Loucy (cell line): ENCODE measurements at regions not wholly inside any gene's neighbourhood (a gene's known extent, or its start where the extent isn't known, plus 50 kb on each side); places are given as distances from the start of the nearest gene placed in this dataset.

ENCODE experiments used
- H2AFZ ChIP-seq: fragments of 200-600 bp; sonication (generic); 2 replicates; pipeline ENCODE4 v1.6.0; 2016; ENCODE audit warnings: antibody characterized with exemption, mild to moderate bottlenecking, low read length, moderate library complexity
- H3F3A ChIP-seq: fragments of 200-600 bp; 2 replicates; pipeline ENCODE4 v1.6.0; 2016; ENCODE audit warnings: antibody characterized with exemption, low read depth, mild to moderate bottlenecking
- H3K27me3 ChIP-seq: fragments of 200-600 bp; sonication (generic); 2 replicates; pipeline ENCODE4 v1.6.1; 2014; ENCODE audit warnings: low read length, mild to moderate bottlenecking; ENCODE audit not compliant: insufficient read depth, poor library complexity, severe bottlenecking
- H3K36me3 ChIP-seq: fragments of 200-600 bp; sonication (generic); 2 replicates; pipeline ENCODE4 v1.6.1; 2016; ENCODE audit warnings: low read length; ENCODE audit not compliant: insufficient read depth
- H3K4me1 ChIP-seq: fragments of 200-600 bp; sonication (generic); 2 replicates; pipeline ENCODE4 v1.5.1; 2014; ENCODE audit warnings: low read length, mild to moderate bottlenecking; ENCODE audit not compliant: insufficient read depth, poor library complexity, severe bottlenecking
- H3K4me2 ChIP-seq: fragments of 200-600 bp; sonication (generic); 2 replicates; pipeline ENCODE4 v1.6.0; 2014; ENCODE audit warnings: antibody characterized with exemption, low read length, low read depth, mild to moderate bottlenecking; ENCODE audit not compliant: poor library complexity, severe bottlenecking
- H3K4me3 ChIP-seq: fragments of 200-600 bp; sonication (generic); 2 replicates; pipeline ENCODE4 v1.5.1; 2014; ENCODE audit warnings: low read length, mild to moderate bottlenecking, mixed read lengths; ENCODE audit not compliant: poor library complexity, severe bottlenecking
- H3K79me2 ChIP-seq: fragments of 200-600 bp; sonication (generic); 2 replicates; pipeline ENCODE4 v1.6.1; 2014; ENCODE audit warnings: low read length; ENCODE audit not compliant: insufficient read depth
- H3K9ac ChIP-seq: fragments of 200-600 bp; sonication (generic); 2 replicates; pipeline ENCODE4 v1.6.0; 2014; ENCODE audit warnings: mild to moderate bottlenecking, low read depth, low read length, moderate library complexity; ENCODE audit not compliant: poor library complexity, severe bottlenecking
- H3K9me2 ChIP-seq: fragments of 200-600 bp; sonication (generic); replicated peaks from 2 replicates; pipeline ENCODE4 v1.6.1; 2016; ENCODE audit warnings: low read depth, low read length, mixed read lengths
- H3K9me3 ChIP-seq: fragments of 200-600 bp; sonication (generic); 2 replicates; pipeline ENCODE4 v1.6.1; 2014; ENCODE audit warnings: mild to moderate bottlenecking, antibody characterized with exemption, low read length, low read depth; ENCODE audit not compliant: insufficient read depth
- H4K20me1 ChIP-seq: fragments of 200-600 bp; sonication (generic); 2 replicates; pipeline ENCODE4 v1.6.0; 2014; ENCODE audit warnings: antibody characterized with exemption, low read length, mild to moderate bottlenecking; ENCODE audit not compliant: insufficient read depth, poor library complexity, severe bottlenecking
- CTCF ChIP-seq: fragments of 200-600 bp; sonication (generic); conservative IDR thresholded peaks from 2 replicates; pipeline ENCODE4 v1.5.1; 2014; ENCODE audit warnings: mild to moderate bottlenecking, antibody characterized with exemption, low read length
- EZH2phosphoT487 ChIP-seq: fragments of 200-600 bp; IDR thresholded peaks from 2 replicates; pipeline ENCODE4 v1.6.1; 2018; ENCODE audit warnings: antibody characterized with exemption, mild to moderate bottlenecking, moderate library complexity, borderline replicate concordance

GRCh38 chr1:175808999-175809398 is 65.6 kb upstream of the TNR start:
- no peaks in the 10 kb centered on the region for H3F3A ChIP-seq
- H3K9ac ChIP-seq, result no peak overlapping the region
- no peaks in the 10 kb centered on the region for H3K4me1 ChIP-seq
- TF ChIP-seq CTCF, result no peak
- TF ChIP-seq EZH2phosphoT487, result no peak
- H3K9me3 ChIP-seq, result no peaks in the 10 kb centered on the region
- no peaks in the 10 kb centered on the region for H3K36me3 ChIP-seq
- H3K79me2 ChIP-seq, result no peaks in the 10 kb centered on the region
- H3K27me3 ChIP-seq, result no peaks in the 10 kb centered on the region
- no peaks in the 10 kb centered on the region for H3K9me2 ChIP-seq
- no peak overlapping the region for H2AFZ ChIP-seq
- no peak overlapping the region for H3K4me2 ChIP-seq
- H3K4me3 ChIP-seq, result no peak overlapping the region
- no peaks in the 10 kb centered on the region for H4K20me1 ChIP-seq

GRCh38 chr1:175808573-175808972 is 65.2 kb upstream of the TNR start:
- H2AFZ ChIP-seq, result no peak overlapping the region
- H3K4me1 ChIP-seq, result no peaks in the 10 kb centered on the region
- no peaks in the 10 kb centered on the region for H3K36me3 ChIP-seq
- H3K4me2 ChIP-seq, result no peak overlapping the region
- H3K27me3 ChIP-seq, result no peaks in the 10 kb centered on the region
- H4K20me1 ChIP-seq, result no peaks in the 10 kb centered on the region
- no peak overlapping the region for H3K4me3 ChIP-seq
- no peak overlapping the region for H3K9ac ChIP-seq
- H3F3A ChIP-seq, result no peaks in the 10 kb centered on the region
- no peaks in the 10 kb centered on the region for H3K9me2 ChIP-seq
- TF ChIP-seq CTCF, result no peak
- no peak for TF ChIP-seq EZH2phosphoT487
- H3K79me2 ChIP-seq, result no peaks in the 10 kb centered on the region
- H3K9me3 ChIP-seq, result no peaks in the 10 kb centered on the region

GRCh38 chr1:175804561-175804960 is 61.2 kb upstream of the TNR start:
- TF ChIP-seq EZH2phosphoT487 (no peak), CTCF (no peak)

More at GRCh38 chr1:175804561-175804960, 61.2 kb upstream of the TNR start:
- Histone ChIP-seq H3K4me2 (no peak overlapping the region), H3K4me1 (no peaks in the 10 kb centered on the region), H3F3A (no peaks in the 10 kb centered on the region), H3K27me3 (no peaks in the 10 kb centered on the region), H3K36me3 (no peaks in the 10 kb centered on the region), H3K79me2 (no peaks in the 10 kb centered on the region), H3K9me3 (no peaks in the 10 kb centered on the region), H3K9me2 (no peaks in the 10 kb centered on the region), H3K9ac (no peak overlapping the region), H4K20me1 (no peaks in the 10 kb centered on the region), H2AFZ (no peak overlapping the region), H3K4me3 (no peak overlapping the region)
